IgD-negative memory B cell (primary cell): ENCODE measurements at regions not wholly inside any gene's neighbourhood (a gene's known extent, or its start where the extent isn't known, plus 50 kb on each side); places are given as distances from the start of the nearest gene placed in this dataset.
"Not testable (repeated sequence)": the region's sequence is repeated elsewhere in the genome, so short reads cannot be mapped to it uniquely, and the experiment has no call there.

Source experiments
- H3K27ac Mint-ChIP-seq, 3 donors: one replicate each; pipeline ENCODE4 v1.8.0; 2020 to 2022; ENCODE audit warnings: mild to moderate bottlenecking in 3 of 3, mixed read lengths in 3 of 3, moderate library complexity in 1 of 3
- H3K27me3 Mint-ChIP-seq: one replicate; pipeline ENCODE4 v1.8.0; 2021; ENCODE audit warnings: mixed read lengths
- H3K36me3 Mint-ChIP-seq: one replicate; pipeline ENCODE4 v1.8.0; 2020; ENCODE audit warnings: mild to moderate bottlenecking, mixed read lengths
- H3K4me1 Mint-ChIP-seq, 3 donors: one replicate each; pipeline ENCODE4 v1.8.0; 2020 to 2022; ENCODE audit warnings: mixed read lengths in 3 of 3, mild to moderate bottlenecking in 1 of 3
- H3K4me3 Mint-ChIP-seq, 4 donors: one replicate each; pipeline ENCODE4 v1.8.0; 2020 to 2022; ENCODE audit warnings: mild to moderate bottlenecking in 4 of 4, mixed read lengths in 4 of 4, moderate library complexity in 3 of 4
- H3K9me3 Mint-ChIP-seq, 3 donors: one replicate each; pipeline ENCODE4 v1.8.0; 2020 to 2021; ENCODE audit warnings: mixed read lengths in 3 of 3, mild to moderate bottlenecking in 1 of 3

DNA sequence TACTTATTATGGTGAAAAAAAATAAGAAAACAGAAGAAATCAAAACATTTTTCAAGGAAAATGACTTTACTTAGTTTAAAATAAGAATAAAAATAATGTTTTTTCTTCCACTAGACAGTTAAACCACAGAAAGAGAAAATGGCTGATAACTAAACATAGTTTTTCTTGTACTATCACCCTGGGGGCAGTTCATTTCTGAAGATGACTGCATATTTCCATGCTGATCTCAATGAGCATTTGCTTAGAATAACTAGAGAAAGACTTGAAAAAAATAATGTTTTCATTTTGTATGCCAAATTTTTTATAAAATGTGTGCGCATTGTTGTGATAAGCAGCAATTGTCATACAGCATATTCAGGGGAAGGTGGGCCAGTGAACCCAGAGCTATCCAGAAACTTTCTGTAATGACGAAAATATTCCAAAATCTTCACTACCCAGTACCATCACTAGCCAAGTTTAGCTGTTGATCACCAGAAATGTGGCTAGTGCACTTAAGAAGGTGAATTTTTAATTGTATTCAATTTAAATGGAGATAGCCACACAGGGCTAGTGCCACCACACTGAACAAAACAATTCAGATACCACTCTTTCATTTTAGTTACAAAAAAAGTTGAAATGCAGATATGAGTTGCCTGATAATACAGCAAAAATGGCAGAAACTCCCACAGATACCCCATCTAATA lies 513.4 kb upstream of the NETO1 start:
- no peaks in the 10 kb centered on the region for H3K4me1 Mint-ChIP-seq
- no peak overlapping the region for H3K27ac Mint-ChIP-seq
- H3K27me3 Mint-ChIP-seq, result peaks cover 2% of the 10 kb centered on the region
- peaks cover 2 to 8% (median 5%) of the 10 kb centered on the region in 3 donors for H3K9me3 Mint-ChIP-seq
- H3K36me3 Mint-ChIP-seq, result no peaks in the 10 kb centered on the region
- no peak overlapping the region for H3K4me3 Mint-ChIP-seq

DNA sequence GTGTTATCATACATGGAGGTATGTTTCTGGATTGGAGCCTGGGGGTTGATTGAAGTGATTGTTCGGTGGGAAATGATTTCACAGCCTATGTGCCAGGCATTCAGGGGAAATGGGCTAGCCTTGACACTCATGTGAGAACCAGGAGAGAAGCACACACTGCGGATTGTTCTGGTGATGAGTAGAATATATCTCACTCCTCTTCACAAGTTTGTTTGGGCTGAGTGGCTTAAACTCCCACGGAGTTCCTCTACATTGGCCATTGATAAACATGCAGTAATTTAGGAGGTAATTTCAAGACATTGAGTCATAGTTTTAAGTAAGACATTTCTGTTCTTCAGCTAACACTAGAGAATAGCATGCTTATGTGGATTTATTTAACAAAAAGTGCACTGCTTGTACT lies 498.9 kb upstream of the NETO1 start:
- H3K9me3 Mint-ChIP-seq, result peaks cover 0 to 8% (median 8%) of the 10 kb centered on the region in 3 donors

DNA sequence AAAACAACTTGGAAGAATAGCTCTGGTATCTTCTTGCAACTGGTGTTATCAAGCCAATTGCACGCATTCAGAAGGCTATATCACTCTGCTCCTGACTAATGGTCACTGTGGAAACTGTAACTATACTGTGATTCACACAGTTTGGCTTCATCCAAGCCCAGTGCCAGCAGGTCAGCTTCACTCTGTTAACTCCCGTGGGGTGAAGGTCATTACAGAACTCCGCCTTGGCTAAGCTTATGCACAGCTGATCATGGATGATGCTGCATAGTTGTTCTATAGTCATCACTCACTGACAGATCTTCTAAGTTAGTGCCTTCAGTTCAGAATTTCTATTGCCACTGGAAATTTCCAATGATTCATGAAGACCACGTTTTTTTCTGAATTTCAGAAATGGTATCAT lies 497.2 kb upstream of the NETO1 start:
- Mint-ChIP-seq H3K4me1 (no peaks in the 10 kb centered on the region), H3K36me3 (no peaks in the 10 kb centered on the region), H3K27ac (no peak overlapping the region), H3K9me3 (peaks cover 0 to 3% (median 2%) of the 10 kb centered on the region in 3 donors), H3K4me3 (no peak overlapping the region), H3K27me3 (no peaks in the 10 kb centered on the region)

More for the DNA sequence above, 498.9 kb upstream of the NETO1 start:
- Mint-ChIP-seq H3K27me3 (no peaks in the 10 kb centered on the region), H3K27ac (no peak overlapping the region), H3K36me3 (no peaks in the 10 kb centered on the region), H3K4me1 (no peaks in the 10 kb centered on the region), H3K4me3 (no peak overlapping the region)

DNA sequence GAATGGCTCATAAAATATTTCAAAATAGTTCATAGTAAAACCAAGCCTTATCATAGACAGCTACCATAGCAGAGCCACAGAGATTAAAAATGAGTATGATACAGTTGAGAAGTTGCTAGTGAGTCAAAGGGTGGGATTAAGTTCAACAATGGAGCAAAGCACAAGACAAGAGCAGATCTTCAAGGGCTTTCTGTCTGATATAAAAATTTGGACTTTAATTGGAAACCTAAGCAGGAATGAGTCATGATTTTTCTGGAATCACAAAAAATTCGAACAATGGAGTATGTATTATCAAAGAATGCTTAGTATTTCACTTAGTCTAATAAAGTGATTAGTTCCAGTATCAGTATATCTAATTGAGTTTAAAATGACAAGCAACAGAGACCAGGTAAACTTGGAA lies 487.3 kb upstream of the NETO1 start:
- no peaks in the 10 kb centered on the region for H3K4me1 Mint-ChIP-seq
- H3K9me3 Mint-ChIP-seq, result peaks cover 0 to 5% (median 0%) of the 10 kb centered on the region in 3 donors
- H3K4me3 Mint-ChIP-seq, result no peak overlapping the region
- H3K36me3 Mint-ChIP-seq, result no peaks in the 10 kb centered on the region
- H3K27ac Mint-ChIP-seq, result no peak overlapping the region
- H3K27me3 Mint-ChIP-seq, result no peaks in the 10 kb centered on the region

DNA sequence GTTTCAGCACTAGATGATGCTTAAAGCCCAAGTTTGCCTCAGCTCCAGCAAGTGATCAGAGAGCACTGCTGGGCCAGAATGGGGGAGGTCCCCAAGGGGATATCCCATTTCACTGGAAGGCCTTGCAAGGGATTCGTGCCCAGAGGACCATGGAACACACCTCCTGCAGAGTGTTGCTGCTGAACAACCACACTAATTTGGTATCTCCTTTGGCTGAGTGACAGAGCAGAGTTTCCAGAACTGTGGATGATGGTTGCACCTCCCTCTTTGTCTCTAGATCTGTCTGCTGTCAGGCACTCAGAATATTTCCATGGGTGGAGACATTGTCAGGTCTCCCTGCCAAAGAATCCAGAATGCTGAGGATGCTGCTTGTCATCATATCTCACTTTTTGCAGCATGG lies 484.8 kb upstream of the NETO1 start:
- Mint-ChIP-seq H3K27me3 (no peaks in the 10 kb centered on the region), H3K9me3 (peaks cover 0 to 2% (median 0%) of the 10 kb centered on the region in 3 donors), H3K27ac (no peak overlapping the region), H3K4me1 (no peaks in the 10 kb centered on the region), H3K4me3 (no peak overlapping the region), H3K36me3 (no peaks in the 10 kb centered on the region)

DNA sequence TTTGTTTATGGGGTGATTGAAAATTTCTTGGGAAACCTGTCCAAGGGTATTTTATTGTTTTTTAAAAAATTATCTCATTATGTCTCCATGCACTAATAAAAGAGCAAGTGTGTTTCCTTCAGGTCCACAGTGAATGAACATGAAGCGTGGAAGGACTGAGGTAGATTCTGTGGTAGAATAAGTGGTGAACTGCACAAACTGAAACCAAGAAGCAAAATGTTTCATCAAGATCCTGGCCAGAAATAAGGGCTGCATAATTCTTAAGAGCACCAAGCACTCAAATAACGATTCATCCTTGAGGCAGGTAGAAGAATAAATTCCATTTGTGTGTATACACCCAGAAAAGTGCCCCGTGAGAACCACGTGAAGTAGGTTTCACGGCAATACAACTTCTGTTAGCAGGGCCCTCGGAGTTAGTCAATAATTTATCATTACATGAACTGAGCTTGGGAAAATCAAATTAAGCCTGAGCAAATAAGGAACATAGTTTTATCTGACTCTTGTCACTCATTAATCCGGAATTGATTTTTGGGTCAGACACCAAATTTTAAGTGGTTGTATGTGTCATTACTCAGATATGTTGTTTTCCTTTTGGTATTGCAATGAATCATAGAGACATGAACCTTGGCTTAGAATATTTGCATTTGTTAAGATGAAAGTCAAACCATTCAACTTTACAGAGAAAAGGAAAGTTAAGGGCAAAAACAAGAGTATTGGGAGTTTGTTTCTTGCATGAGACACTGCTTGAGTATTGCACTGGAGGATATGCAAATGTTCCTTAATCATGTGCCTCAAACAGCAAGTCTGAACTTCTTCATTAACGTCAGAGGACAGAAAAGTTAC lies 472.6 kb upstream of the NETO1 start:
- peaks cover 0 to 2% (median 0%) of the 10 kb centered on the region in 3 donors for H3K4me1 Mint-ChIP-seq
- H3K27me3 Mint-ChIP-seq, result no peaks in the 10 kb centered on the region
- H3K36me3 Mint-ChIP-seq, result no peaks in the 10 kb centered on the region
- H3K4me3 Mint-ChIP-seq, result no peak overlapping the region
- no peak overlapping the region for H3K27ac Mint-ChIP-seq
- H3K9me3 Mint-ChIP-seq, result peaks cover 0 to 3% (median 0%) of the 10 kb centered on the region in 3 donors

DNA sequence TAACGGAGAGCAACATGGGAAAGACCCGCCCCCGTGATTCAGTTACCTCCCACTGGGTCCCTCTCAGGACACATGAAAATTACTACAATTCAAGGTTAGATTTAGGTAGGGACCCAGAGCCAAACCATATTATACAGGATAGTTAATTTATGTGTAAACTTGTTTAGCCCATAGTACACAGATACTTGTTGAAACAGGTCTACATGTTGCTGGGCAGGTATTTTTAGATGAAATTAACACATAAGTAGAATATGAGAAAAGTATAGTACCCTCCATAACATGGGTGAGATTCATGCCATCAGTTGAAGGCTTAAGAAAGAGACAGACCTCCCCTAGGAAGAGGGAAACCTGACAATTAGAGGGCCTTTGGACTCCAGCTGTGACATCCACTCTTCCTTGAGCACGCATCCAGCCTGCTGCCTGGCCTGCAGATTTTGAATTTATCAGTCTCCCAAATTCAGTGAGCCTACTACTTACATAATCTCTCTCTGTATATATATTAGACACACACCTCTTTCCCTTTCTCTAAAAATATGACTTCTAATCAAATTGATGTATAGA lies 463.5 kb upstream of the NETO1 start:
- H3K9me3 Mint-ChIP-seq, result peaks cover 0 to 6% (median 0%) of the 10 kb centered on the region in 3 donors
- H3K36me3 Mint-ChIP-seq, result peaks cover 2% of the 10 kb centered on the region
- no peaks in the 10 kb centered on the region for H3K27me3 Mint-ChIP-seq
- H3K4me1 Mint-ChIP-seq, result no peaks in the 10 kb centered on the region
- H3K4me3 Mint-ChIP-seq, result no peak overlapping the region
- H3K27ac Mint-ChIP-seq, result no peak overlapping the region

DNA sequence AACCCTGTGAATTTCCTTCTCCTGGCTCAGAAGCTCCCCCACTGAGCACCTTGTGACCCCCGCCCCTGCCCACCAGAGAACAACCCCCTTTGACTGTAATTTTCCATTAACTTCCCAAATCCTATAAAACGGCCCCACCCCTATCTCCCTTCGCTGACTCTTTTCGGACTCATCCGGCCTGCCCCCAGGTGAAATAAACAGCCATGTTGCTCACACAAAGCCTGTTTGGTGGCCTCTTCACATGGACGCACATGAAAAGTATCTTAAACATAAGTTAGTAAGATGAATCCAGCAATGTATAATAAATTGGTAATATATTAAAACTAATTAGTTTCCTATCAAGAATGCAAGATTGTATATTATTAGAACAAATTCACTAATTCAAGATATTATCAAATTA lies 462.3 kb upstream of the NETO1 start:
- H3K9me3 Mint-ChIP-seq, H3K4me1 Mint-ChIP-seq, H3K4me3 Mint-ChIP-seq, H3K36me3 Mint-ChIP-seq, H3K27me3 Mint-ChIP-seq, H3K27ac Mint-ChIP-seq: not testable (repeated sequence)

DNA sequence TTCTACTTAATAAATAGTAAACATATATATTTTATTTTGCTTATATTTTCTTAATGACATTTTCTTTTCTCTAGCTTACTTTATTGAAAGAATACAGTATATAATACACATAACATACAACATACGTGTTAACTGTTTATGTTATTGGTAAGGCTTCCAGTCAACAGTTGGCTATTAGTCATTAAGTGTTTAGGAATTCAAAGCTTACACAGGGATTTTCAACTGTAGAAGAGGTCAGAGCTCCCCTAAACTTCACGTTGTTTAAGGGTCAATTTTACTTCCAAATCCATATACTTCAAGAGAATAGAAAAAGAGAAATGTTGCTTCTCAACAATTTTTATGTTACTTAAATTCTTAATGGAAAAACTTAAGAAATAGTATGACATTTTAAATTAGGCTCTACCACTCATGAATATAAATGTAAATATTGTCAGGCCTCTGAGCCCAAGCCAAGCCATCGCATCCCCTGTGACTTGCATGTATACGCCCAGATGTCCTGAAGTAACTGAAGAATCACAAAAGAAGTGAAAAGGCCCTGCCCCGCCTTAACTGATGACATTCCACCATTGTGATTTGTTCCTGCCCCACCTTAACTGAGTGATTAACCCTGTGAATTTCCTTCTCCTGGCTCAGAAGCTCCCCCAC lies 456.5 kb upstream of the NETO1 start:
- not testable (repeated sequence) for H3K4me3 Mint-ChIP-seq, H3K9me3 Mint-ChIP-seq, H3K27ac Mint-ChIP-seq, H3K4me1 Mint-ChIP-seq, H3K36me3 Mint-ChIP-seq, H3K27me3 Mint-ChIP-seq

DNA sequence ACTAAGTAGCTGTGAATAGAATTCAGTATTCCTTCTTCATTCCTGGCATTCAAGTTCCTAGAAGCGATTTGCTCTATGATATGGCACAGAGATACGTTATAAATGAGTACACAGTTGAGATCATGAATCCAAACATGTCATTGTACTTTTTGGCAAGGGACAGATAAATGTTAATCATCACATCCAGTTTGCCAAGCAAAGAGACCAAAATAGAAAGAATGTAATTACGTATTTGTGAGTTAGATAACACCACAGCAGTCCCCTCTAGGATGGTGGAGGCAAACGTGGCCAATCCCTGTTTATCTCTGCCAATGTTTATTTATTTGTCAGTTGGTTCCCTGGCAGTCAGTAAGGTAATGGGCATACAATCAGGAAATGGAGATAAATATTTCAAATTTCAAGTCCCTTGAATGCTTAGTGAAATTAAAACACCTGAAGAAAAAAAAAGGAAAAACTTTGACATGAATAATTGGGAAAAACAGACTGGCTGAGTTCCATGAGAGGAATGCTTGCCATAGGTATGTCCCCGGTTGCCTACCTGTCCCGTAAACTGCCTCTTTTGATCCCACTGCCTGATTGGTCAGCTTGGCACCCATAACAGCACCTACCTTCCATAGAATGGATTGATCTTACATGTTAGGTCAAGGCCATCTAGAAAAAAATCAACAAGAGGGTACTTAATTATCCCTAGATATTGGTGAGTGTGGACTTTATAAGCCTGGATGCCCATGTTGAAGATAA lies 451.1 kb upstream of the NETO1 start:
- no peak overlapping the region for H3K4me3 Mint-ChIP-seq

DNA sequence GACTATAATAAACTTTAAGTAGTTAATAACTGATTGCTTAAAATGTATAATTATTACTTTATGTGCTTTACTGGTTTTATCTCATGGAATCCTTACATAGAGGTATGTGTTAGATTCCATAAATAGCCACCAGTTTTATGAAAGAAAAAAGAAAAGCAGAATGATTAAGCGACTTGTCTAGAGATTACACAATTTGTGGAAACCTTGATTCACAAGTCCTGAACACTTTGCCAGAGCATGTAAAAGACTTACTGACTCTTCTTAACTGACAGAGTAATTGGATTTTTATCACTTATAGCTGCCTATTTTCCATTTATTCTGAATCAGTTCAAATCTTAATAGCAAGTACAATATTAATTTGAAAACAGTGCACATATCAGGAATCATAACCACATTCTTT lies 448.7 kb upstream of the NETO1 start:
- H3K9me3 Mint-ChIP-seq, result no peaks in the 10 kb centered on the region
- H3K36me3 Mint-ChIP-seq, result no peaks in the 10 kb centered on the region
- no peak overlapping the region for H3K27ac Mint-ChIP-seq

More for the DNA sequence above, 451.1 kb upstream of the NETO1 start:
- Mint-ChIP-seq H3K4me1 (peaks cover 0 to 3% (median 0%) of the 10 kb centered on the region in 3 donors), H3K9me3 (peaks cover 0 to 2% (median 0%) of the 10 kb centered on the region in 3 donors), H3K36me3 (no peaks in the 10 kb centered on the region), H3K27me3 (no peaks in the 10 kb centered on the region), H3K27ac (no peak overlapping the region)

DNA sequence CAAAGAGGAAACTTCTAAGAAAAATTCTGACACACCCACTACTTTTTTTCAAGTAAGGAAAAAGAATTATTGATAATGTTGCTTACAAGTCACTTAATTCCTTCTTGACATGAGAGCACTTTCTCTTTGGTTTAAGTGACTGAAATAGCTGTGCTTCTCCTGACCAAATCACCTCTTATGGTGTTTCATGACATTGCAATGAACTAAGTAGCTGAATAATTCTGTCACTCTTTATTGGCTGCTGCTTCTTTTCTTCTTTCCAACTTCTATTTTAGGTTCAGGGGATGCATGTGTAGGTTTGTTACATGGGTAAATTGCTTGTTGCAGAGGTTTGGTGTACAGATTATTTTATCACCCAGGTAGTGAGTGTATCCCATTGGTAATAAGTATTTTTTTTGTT lies 447.6 kb upstream of the NETO1 start:
- no peak overlapping the region for H3K27ac Mint-ChIP-seq
- no peak overlapping the region for H3K4me3 Mint-ChIP-seq
- H3K27me3 Mint-ChIP-seq, result no peaks in the 10 kb centered on the region
- no peaks in the 10 kb centered on the region for H3K36me3 Mint-ChIP-seq
- H3K9me3 Mint-ChIP-seq, result peaks cover 0 to 5% (median 2%) of the 10 kb centered on the region in 3 donors
- peaks cover 0 to 3% (median 0%) of the 10 kb centered on the region in 3 donors for H3K4me1 Mint-ChIP-seq

More for the DNA sequence above, 448.7 kb upstream of the NETO1 start:
- Mint-ChIP-seq H3K4me3 (no peak overlapping the region), H3K27me3 (no peaks in the 10 kb centered on the region), H3K4me1 (peaks cover 0 to 3% (median 0%) of the 10 kb centered on the region in 3 donors)

DNA sequence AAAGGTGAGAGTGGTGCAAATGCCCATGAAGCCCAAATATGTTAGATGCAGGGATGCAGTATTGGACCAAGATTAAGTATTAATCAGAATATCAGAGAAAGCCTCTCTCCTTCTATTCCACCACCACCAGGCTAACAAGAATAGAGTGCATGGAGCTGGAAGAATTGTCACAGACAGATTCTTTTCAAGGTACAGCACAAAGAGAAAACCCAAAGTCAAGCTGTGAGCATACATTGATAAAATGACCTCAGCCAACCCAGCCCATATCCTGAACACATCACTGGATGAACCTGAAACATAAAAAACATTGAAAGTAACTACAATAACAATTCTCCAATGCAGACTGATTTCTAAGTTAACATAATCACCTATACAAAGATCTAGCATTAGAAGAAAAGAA lies 445.7 kb upstream of the NETO1 start:
- Mint-ChIP-seq H3K4me3 (no peak overlapping the region), H3K9me3 (peaks cover 0 to 5% (median 4%) of the 10 kb centered on the region in 3 donors), H3K36me3 (no peaks in the 10 kb centered on the region), H3K27me3 (no peaks in the 10 kb centered on the region), H3K27ac (no peak overlapping the region), H3K4me1 (peaks cover 0 to 3% (median 0%) of the 10 kb centered on the region in 3 donors)

DNA sequence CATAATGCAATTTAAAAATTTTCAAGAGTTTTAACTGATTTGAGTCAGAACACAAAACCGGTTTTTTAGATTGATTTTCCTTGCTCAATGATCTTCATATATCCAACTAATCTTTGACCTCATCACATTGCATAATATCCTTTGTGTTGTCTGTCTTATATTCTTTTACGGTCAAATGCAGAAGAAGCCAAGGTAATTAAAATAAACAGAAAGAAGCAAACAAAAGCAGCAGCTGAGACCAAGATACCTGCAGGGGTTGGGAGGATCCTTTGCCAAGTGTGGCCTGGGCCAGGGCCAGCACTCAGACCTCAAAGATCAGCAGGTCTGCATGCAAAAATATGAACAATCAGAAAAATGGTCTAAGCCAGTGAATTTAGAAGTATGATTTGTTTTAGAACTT lies 428.9 kb upstream of the NETO1 start:
- Mint-ChIP-seq H3K9me3 (no peaks in the 10 kb centered on the region), H3K4me1 (no peaks in the 10 kb centered on the region), H3K27me3 (no peaks in the 10 kb centered on the region), H3K4me3 (no peak overlapping the region), H3K36me3 (no peaks in the 10 kb centered on the region), H3K27ac (no peak overlapping the region)
